ENCODE measurements at regions not wholly inside any gene's neighbourhood (a gene's known extent, or its start where the extent isn't known, plus 50 kb on each side); places are given as distances from the start of the nearest gene placed in this dataset.

- Histone ChIP-seq H3K27ac (no peak overlapping the region), H3K9me3 (no peaks in the 10 kb centered on the region), H3K36me3 (no peaks in the 10 kb centered on the region), H3K27me3 (no peaks in the 10 kb centered on the region), H3K9ac (ENCODE audit: low read depth in 2 of 2, low read length in 2 of 2) (no peak overlapping the region), H3K4me1 (no peaks in the 10 kb centered on the region), H3K4me3 (no peak overlapping the region)
- intact Hi-C loops (cut with DNase I): no loop called here
- TF ChIP-seq CTCF (IDR thresholded peaks at IDR 0.05): no peak
- DNase-seq: no peak
These were observed 632.0 kb upstream of the SPRY2 start for GRCh38 chr13:80972857-80973478.

GRCh38 chr13:80965097-80965496 is 624.2 kb upstream of the SPRY2 start:
- Histone ChIP-seq H3K27ac (no peak overlapping the region), H3K4me1 (no peaks in the 10 kb centered on the region), H3K36me3 (no peaks in the 10 kb centered on the region), H3K27me3 (no peaks in the 10 kb centered on the region), H3K4me3 (no peak overlapping the region), H3K9ac (ENCODE audit: low read depth in 2 of 2, low read length in 2 of 2) (no peak overlapping the region), H3K9me3 (no peaks in the 10 kb centered on the region)
- intact Hi-C loops (cut with DNase I): no loop called here
- DNase-seq: no peak
- TF ChIP-seq CTCF (IDR thresholded peaks at IDR 0.05): no peak

- Histone ChIP-seq H3K4me1 (no peaks in the 10 kb centered on the region), H3K9me3 (no peaks in the 10 kb centered on the region), H3K4me3 (no peak overlapping the region), H3K27ac (no peak overlapping the region), H3K27me3 (no peaks in the 10 kb centered on the region), H3K9ac (ENCODE audit: low read depth in 2 of 2, low read length in 2 of 2) (no peak overlapping the region), H3K36me3 (no peaks in the 10 kb centered on the region)
- no peak for TF ChIP-seq CTCF (IDR thresholded peaks at IDR 0.05)
- intact Hi-C loops (cut with DNase I): no loop called here
- DNase-seq: no peak
These were observed 621.9 kb upstream of the SPRY2 start for GRCh38 chr13:80962855-80963254.

GRCh38 chr13:80962173-80962572 is 621.2 kb upstream of the SPRY2 start:
- no peaks in the 10 kb centered on the region for H3K9me3 ChIP-seq
- no peak overlapping the region for H3K9ac ChIP-seq (ENCODE audit: low read depth in 2 of 2, low read length in 2 of 2)
- H3K36me3 ChIP-seq: no peaks in the 10 kb centered on the region
- H3K4me3 ChIP-seq: no peak overlapping the region
- no peak for DNase-seq
- intact Hi-C loops (cut with DNase I): no loop called here
- no peaks in the 10 kb centered on the region for H3K27me3 ChIP-seq
- H3K4me1 ChIP-seq: no peaks in the 10 kb centered on the region
- TF ChIP-seq CTCF (IDR thresholded peaks at IDR 0.05): no peak
- H3K27ac ChIP-seq: no peak overlapping the region

- TF ChIP-seq CTCF (IDR thresholded peaks at IDR 0.05): no peak
- H3K4me1 ChIP-seq: no peaks in the 10 kb centered on the region
These were observed 616.2 kb upstream of the SPRY2 start for GRCh38 chr13:80957019-80957655.

More at GRCh38 chr13:80957019-80957655, 616.2 kb upstream of the SPRY2 start:
- Histone ChIP-seq H3K27me3 (no peaks in the 10 kb centered on the region), H3K36me3 (no peaks in the 10 kb centered on the region), H3K9me3 (no peaks in the 10 kb centered on the region), H3K4me3 (no peak overlapping the region), H3K9ac (ENCODE audit: low read depth in 2 of 2, low read length in 2 of 2) (no peak overlapping the region), H3K27ac (no peak overlapping the region)
- intact Hi-C loops (cut with DNase I): no loop called here
- DNase-seq: no peak

All from colonic mucosa (tissue), 4 donors.